GM23338 (cell line): ENCODE measurements at regions not wholly inside any gene's neighbourhood (a gene's known extent, or its start where the extent isn't known, plus 50 kb on each side); places are given as distances from the start of the nearest gene placed in this dataset.

Experiments
- CREB1 ChIP-seq: fragments of 250-450 bp; sonication (Bioruptor Pico); IDR thresholded peaks from 2 replicates; pipeline ENCODE4 v1.5.0; 2020; ENCODE audit warnings: low read depth, mild to moderate bottlenecking, moderate library complexity
- CTCF ChIP-seq, 2 experiments: fragments of 200-600 bp in 1 of 2; sonication (generic) in 1 of 2; conservative IDR thresholded peaks; 2 replicates each; pipeline versions ENCODE4 v1.5.1 to v1.6.1; 2016 to 2017; ENCODE audit warnings: antibody characterized with exemption in 2 of 2, low read depth in 2 of 2, mild to moderate bottlenecking in 2 of 2, moderate library complexity in 1 of 2
- EZH2 ChIP-seq: fragments of 200-600 bp; sonication (generic); IDR thresholded peaks from one replicate; pipeline ENCODE4 v1.8.0; 2017; ENCODE audit warnings: antibody characterized with exemption, mild to moderate bottlenecking, low read depth; ENCODE audit not compliant: unreplicated experiment
- EZH2phosphoT487 ChIP-seq: fragments of 200-600 bp; sonication (generic); IDR thresholded peaks from one replicate; pipeline ENCODE4 v1.8.1; 2018; ENCODE audit warnings: antibody characterized with exemption; ENCODE audit not compliant: unreplicated experiment
- JUNB ChIP-seq: IDR thresholded peaks from one replicate; pipeline ENCODE4 v1.6.1; 2016; ENCODE audit warnings: antibody characterized with exemption; ENCODE audit not compliant: unreplicated experiment
- NANOG ChIP-seq: IDR thresholded peaks from 2 replicates; pipeline ENCODE4 v1.6.1; 2016; ENCODE audit warnings: antibody characterized with exemption, borderline replicate concordance
- POLR2AphosphoS5 ChIP-seq: IDR thresholded peaks from 2 replicates; pipeline ENCODE4 v1.6.1; 2016; ENCODE audit warnings: antibody characterized with exemption, low read depth
- ZNF114 ChIP-seq: fragments of 250-450 bp; sonication (Bioruptor Pico); IDR thresholded peaks from 2 replicates; pipeline ENCODE4 v1.5.0; 2020; ENCODE audit warnings: mild to moderate bottlenecking, moderate library complexity
- TF ChIP-seq, protein P1 (sequence below): IDR thresholded peaks from one replicate; pipeline ENCODE4 v1.6.1; 2018; ENCODE audit warnings: antibody characterized with exemption; ENCODE audit not compliant: unreplicated experiment
- TF ChIP-seq, protein P2 (sequence below): fragments of 250-450 bp; sonication (Bioruptor Pico); IDR thresholded peaks from 2 replicates; pipeline ENCODE4 v1.5.0; 2020; ENCODE audit warnings: mild to moderate bottlenecking, moderate library complexity

DNA sequence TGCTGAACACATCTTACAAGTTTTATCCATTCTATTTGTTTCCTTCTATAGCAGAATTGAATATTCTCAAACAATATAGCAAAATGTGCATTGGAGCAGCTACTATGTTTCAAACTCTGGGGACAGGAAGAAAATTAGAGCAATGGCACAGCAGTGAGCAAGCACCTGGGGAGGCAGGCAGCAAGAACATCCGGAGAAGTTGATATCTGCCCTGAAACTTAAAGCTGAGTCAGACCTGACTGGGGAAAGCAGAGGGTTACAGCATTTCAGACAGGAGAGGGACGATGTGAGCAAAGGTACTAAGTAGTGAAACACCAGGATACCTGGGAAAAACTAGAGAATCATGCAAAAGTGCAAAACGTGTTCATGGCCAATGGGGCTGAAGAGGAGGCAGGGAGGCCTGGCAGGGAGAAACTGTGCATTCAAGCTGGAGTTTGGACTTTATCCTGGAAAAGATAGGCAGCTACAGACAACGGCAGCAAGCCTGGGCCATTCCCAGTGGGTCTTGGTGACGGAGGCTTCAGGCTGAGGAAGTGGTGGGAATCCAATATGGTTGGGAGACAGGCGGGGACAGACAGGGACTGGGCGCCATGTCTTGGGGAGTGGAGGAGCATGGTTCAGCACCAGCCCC is 118.0 kb upstream of the CDKN3 start:
- TF ChIP-seq EZH2 = no peak
- TF ChIP-seq CTCF (conservative IDR thresholded peaks at IDR 0.05; ENCODE audit: low read depth in 2 of 2) = no peak
- TF ChIP-seq EZH2phosphoT487 = no peak
- TF ChIP-seq POLR2AphosphoS5 = no peak
- no peak for TF ChIP-seq ZNF114 (CRISPR knock-in tag)
- TF ChIP-seq JUNB = no peak
- TF ChIP-seq, protein P1, sequence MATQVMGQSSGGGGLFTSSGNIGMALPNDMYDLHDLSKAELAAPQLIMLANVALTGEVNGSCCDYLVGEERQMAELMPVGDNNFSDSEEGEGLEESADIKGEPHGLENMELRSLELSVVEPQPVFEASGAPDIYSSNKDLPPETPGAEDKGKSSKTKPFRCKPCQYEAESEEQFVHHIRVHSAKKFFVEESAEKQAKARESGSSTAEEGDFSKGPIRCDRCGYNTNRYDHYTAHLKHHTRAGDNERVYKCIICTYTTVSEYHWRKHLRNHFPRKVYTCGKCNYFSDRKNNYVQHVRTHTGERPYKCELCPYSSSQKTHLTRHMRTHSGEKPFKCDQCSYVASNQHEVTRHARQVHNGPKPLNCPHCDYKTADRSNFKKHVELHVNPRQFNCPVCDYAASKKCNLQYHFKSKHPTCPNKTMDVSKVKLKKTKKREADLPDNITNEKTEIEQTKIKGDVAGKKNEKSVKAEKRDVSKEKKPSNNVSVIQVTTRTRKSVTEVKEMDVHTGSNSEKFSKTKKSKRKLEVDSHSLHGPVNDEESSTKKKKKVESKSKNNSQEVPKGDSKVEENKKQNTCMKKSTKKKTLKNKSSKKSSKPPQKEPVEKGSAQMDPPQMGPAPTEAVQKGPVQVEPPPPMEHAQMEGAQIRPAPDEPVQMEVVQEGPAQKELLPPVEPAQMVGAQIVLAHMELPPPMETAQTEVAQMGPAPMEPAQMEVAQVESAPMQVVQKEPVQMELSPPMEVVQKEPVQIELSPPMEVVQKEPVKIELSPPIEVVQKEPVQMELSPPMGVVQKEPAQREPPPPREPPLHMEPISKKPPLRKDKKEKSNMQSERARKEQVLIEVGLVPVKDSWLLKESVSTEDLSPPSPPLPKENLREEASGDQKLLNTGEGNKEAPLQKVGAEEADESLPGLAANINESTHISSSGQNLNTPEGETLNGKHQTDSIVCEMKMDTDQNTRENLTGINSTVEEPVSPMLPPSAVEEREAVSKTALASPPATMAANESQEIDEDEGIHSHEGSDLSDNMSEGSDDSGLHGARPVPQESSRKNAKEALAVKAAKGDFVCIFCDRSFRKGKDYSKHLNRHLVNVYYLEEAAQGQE = no peak
- TF ChIP-seq, protein P2, sequence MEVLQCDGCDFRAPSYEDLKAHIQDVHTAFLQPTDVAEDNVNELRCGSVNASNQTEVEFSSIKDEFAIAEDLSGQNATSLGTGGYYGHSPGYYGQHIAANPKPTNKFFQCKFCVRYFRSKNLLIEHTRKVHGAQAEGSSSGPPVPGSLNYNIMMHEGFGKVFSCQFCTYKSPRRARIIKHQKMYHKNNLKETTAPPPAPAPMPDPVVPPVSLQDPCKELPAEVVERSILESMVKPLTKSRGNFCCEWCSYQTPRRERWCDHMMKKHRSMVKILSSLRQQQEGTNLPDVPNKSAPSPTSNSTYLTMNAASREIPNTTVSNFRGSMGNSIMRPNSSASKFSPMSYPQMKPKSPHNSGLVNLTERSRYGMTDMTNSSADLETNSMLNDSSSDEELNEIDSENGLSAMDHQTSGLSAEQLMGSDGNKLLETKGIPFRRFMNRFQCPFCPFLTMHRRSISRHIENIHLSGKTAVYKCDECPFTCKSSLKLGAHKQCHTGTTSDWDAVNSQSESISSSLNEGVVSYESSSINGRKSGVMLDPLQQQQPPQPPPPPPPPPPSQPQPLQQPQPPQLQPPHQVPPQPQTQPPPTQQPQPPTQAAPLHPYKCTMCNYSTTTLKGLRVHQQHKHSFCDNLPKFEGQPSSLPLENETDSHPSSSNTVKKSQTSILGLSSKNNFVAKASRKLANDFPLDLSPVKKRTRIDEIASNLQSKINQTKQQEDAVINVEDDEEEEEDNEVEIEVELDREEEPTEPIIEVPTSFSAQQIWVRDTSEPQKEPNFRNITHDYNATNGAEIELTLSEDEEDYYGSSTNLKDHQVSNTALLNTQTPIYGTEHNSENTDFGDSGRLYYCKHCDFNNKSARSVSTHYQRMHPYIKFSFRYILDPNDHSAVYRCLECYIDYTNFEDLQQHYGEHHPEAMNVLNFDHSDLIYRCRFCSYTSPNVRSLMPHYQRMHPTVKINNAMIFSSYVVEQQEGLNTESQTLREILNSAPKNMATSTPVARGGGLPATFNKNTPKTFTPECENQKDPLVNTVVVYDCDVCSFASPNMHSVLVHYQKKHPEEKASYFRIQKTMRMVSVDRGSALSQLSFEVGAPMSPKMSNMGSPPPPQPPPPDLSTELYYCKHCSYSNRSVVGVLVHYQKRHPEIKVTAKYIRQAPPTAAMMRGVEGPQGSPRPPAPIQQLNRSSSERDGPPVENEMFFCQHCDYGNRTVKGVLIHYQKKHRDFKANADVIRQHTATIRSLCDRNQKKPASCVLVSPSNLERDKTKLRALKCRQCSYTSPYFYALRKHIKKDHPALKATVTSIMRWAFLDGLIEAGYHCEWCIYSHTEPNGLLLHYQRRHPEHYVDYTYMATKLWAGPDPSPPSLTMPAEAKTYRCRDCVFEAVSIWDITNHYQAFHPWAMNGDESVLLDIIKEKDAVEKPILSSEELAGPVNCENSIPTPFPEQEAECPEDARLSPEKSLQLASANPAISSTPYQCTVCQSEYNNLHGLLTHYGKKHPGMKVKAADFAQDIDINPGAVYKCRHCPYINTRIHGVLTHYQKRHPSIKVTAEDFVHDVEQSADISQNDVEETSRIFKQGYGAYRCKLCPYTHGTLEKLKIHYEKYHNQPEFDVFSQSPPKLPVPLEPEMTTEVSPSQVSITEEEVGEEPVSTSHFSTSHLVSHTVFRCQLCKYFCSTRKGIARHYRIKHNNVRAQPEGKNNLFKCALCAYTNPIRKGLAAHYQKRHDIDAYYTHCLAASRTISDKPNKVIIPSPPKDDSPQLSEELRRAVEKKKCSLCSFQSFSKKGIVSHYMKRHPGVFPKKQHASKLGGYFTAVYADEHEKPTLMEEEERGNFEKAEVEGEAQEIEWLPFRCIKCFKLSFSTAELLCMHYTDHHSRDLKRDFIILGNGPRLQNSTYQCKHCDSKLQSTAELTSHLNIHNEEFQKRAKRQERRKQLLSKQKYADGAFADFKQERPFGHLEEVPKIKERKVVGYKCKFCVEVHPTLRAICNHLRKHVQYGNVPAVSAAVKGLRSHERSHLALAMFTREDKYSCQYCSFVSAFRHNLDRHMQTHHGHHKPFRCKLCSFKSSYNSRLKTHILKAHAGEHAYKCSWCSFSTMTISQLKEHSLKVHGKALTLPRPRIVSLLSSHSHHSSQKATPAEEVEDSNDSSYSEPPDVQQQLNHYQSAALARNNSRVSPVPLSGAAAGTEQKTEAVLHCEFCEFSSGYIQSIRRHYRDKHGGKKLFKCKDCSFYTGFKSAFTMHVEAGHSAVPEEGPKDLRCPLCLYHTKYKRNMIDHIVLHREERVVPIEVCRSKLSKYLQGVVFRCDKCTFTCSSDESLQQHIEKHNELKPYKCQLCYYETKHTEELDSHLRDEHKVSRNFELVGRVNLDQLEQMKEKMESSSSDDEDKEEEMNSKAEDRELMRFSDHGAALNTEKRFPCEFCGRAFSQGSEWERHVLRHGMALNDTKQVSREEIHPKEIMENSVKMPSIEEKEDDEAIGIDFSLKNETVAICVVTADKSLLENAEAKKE = no peak
- no peak for TF ChIP-seq CREB1 (CRISPR knock-in tag)
- TF ChIP-seq NANOG = no peak
